ENCODE measurements at regions not wholly inside any gene's neighbourhood (a gene's known extent, or its start where the extent isn't known, plus 50 kb on each side); places are given as distances from the start of the nearest gene placed in this dataset.

GRCh38 chrX:4674028-4674782, 960.8 kb upstream of the PRKX start:
- TF ChIP-seq, protein P1, sequence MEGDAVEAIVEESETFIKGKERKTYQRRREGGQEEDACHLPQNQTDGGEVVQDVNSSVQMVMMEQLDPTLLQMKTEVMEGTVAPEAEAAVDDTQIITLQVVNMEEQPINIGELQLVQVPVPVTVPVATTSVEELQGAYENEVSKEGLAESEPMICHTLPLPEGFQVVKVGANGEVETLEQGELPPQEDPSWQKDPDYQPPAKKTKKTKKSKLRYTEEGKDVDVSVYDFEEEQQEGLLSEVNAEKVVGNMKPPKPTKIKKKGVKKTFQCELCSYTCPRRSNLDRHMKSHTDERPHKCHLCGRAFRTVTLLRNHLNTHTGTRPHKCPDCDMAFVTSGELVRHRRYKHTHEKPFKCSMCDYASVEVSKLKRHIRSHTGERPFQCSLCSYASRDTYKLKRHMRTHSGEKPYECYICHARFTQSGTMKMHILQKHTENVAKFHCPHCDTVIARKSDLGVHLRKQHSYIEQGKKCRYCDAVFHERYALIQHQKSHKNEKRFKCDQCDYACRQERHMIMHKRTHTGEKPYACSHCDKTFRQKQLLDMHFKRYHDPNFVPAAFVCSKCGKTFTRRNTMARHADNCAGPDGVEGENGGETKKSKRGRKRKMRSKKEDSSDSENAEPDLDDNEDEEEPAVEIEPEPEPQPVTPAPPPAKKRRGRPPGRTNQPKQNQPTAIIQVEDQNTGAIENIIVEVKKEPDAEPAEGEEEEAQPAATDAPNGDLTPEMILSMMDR (conservative IDR thresholded peaks at IDR 0.05): no peak
- DNase-seq (ENCODE audit: low read depth, low spot score): no peak
- no peak overlapping the region for H3K4me3 Mint-ChIP-seq
- H3K27me3 Mint-ChIP-seq (ENCODE audit: low read depth): no peaks in the 10 kb centered on the region
- no peak overlapping the region for H3K27ac Mint-ChIP-seq (ENCODE audit: unreplicated experiment)
- no peaks in the 10 kb centered on the region for H3K9me3 Mint-ChIP-seq
- H3K36me3 Mint-ChIP-seq (ENCODE audit: low read depth): no peaks in the 10 kb centered on the region
- no peaks in the 10 kb centered on the region for H3K4me1 Mint-ChIP-seq

DNA sequence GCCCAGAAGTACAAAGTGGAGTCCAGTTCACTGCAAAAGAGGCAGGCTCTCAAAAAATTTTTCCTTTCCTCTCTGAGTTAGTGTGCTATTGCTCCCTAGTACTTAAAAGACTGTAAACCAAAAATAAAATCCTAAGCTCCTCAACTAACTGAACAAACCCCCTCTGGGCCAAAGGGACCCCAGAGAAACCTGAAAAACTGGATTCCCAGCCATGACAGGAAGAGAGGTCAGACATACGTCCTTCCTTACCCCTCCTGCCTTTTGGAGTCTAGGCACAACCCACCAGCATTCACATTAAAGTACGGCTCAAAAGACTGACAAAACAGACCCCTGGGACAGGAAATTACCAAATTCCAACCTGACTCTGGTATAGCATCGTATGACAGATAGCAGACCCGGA, 957.9 kb upstream of the PRKX start:
- Mint-ChIP-seq H3K27me3 (ENCODE audit: low read depth) (no peaks in the 10 kb centered on the region), H3K36me3 (ENCODE audit: low read depth) (peaks cover 4% of the 10 kb centered on the region), H3K27ac (ENCODE audit: unreplicated experiment) (no peak overlapping the region), H3K9me3 (peaks cover 3% of the 10 kb centered on the region), H3K4me3 (no peak overlapping the region), H3K4me1 (no peaks in the 10 kb centered on the region)
- DNase-seq (ENCODE audit: low read depth, low spot score): no peak
- TF ChIP-seq, protein P1 (conservative IDR thresholded peaks at IDR 0.05): no peak

GRCh38 chrX:4670606-4671005, 957.2 kb upstream of the PRKX start:
- H3K4me3 Mint-ChIP-seq: no peak overlapping the region
- H3K4me1 Mint-ChIP-seq: no peaks in the 10 kb centered on the region
- TF ChIP-seq, protein P1 (conservative IDR thresholded peaks at IDR 0.05): no peak
- H3K27ac Mint-ChIP-seq (ENCODE audit: unreplicated experiment): no peak overlapping the region
- no peaks in the 10 kb centered on the region for H3K27me3 Mint-ChIP-seq (ENCODE audit: low read depth)
- H3K36me3 Mint-ChIP-seq (ENCODE audit: low read depth): peaks cover 4% of the 10 kb centered on the region
- H3K9me3 Mint-ChIP-seq: peaks cover 3% of the 10 kb centered on the region
- DNase-seq (ENCODE audit: low read depth, low spot score): no peak

DNA sequence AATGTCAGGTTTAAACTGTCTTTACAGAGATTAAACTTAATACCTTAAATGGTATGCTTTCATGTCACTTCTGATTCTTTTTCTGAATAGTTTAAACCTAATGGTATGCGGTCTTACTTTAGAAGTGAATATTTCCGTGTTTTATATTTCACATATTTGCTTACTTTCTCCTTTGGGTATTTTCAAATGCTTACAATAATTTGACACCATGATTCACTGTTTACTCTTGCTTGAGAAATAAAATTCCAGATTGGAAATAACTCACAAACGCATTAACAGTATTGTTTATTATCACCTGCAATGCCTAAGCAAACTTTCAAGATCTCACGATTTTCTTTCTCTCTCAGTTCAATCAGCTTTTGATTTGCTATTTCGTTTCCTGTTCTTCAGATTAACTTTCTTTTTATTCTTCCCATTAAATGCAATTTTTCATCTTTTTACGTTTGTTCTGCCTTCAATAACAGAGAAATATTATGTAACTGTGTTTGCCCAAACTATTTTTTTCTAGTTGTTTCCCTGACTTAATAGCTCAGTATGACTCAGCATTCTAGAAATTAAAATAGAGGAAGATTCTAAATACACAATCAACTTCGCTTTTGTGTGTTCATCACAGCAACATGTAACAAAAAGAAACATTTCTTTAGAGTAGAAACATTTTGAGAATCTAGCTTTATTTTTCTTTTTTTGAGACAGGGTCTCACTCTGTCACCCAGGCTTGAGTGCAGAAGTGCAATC, 955.5 kb upstream of the PRKX start:
- TF ChIP-seq, protein P1 (conservative IDR thresholded peaks at IDR 0.05): no peak
- Mint-ChIP-seq H3K36me3 (ENCODE audit: low read depth) (peaks cover 4% of the 10 kb centered on the region), H3K27ac (ENCODE audit: unreplicated experiment) (no peak overlapping the region), H3K9me3 (peaks cover 3% of the 10 kb centered on the region), H3K27me3 (ENCODE audit: low read depth) (no peaks in the 10 kb centered on the region), H3K4me1 (no peaks in the 10 kb centered on the region), H3K4me3 (no peak overlapping the region)
- DNase-seq (ENCODE audit: low read depth, low spot score): no peak

GRCh38 chrX:4663085-4663484, 949.6 kb upstream of the PRKX start:
- Mint-ChIP-seq H3K9me3 (peaks cover 12% of the 10 kb centered on the region), H3K27ac (ENCODE audit: unreplicated experiment) (peak overlapping the region; percentile 7)

More at GRCh38 chrX:4663085-4663484, 949.6 kb upstream of the PRKX start:
- Mint-ChIP-seq H3K36me3 (ENCODE audit: low read depth) (peaks cover 11% of the 10 kb centered on the region), H3K4me3 (no peak overlapping the region), H3K4me1 (peaks cover 11% of the 10 kb centered on the region), H3K27me3 (ENCODE audit: low read depth) (no peaks in the 10 kb centered on the region)
- DNase-seq (ENCODE audit: low read depth, low spot score): no peak
- TF ChIP-seq, protein P1 (conservative IDR thresholded peaks at IDR 0.05): no peak

Data from neural crest cell (in vitro differentiated cells).